HG02759 (cell line): ENCODE measurements at regions not wholly inside any gene's neighbourhood (a gene's known extent, or its start where the extent isn't known, plus 50 kb on each side); places are given as distances from the start of the nearest gene placed in this dataset.

Experiments used
- ATAC-seq: cut with Tn5 transposase; IDR thresholded peaks from one replicate; pipeline ENCODE4 v1.9.1; 2021; ENCODE audit warnings: mild to moderate bottlenecking, moderate library complexity; ENCODE audit not compliant: unreplicated experiment

GRCh38 chr2:19725392-19725791 lies 176.4 kb downstream of the TTC32 start:
- ATAC-seq: no peak

GRCh38 chr2:19723021-19723420 lies 178.8 kb downstream of the TTC32 start:
- ATAC-seq: no peak

- ATAC-seq: no peak
Measured at GRCh38 chr2:19722531-19722971, 179.2 kb downstream of the TTC32 start.

- no peak for ATAC-seq
Measured at GRCh38 chr2:19720306-19720705, 181.5 kb downstream of the TTC32 start.

GRCh38 chr2:19719540-19719939 lies 182.2 kb downstream of the TTC32 start:
- no peak for ATAC-seq

GRCh38 chr2:19717446-19717845 lies 184.3 kb downstream of the TTC32 start:
- ATAC-seq: no peak

GRCh38 chr2:19714926-19715325 lies 186.9 kb downstream of the TTC32 start:
- no peak for ATAC-seq

- ATAC-seq: no peak
Measured at GRCh38 chr2:19712850-19713249, 188.9 kb downstream of the TTC32 start.

GRCh38 chr2:19711470-19712372 lies 190.1 kb downstream of the TTC32 start:
- ATAC-seq: no peak

GRCh38 chr2:19710230-19710629 lies 191.6 kb downstream of the TTC32 start:
- no peak for ATAC-seq

- ATAC-seq: no peak
Measured at GRCh38 chr2:19709553-19709952, 192.2 kb downstream of the TTC32 start.

- ATAC-seq: no peak
Measured at GRCh38 chr2:19708776-19709175, 193.0 kb downstream of the TTC32 start.

- no peak for ATAC-seq
Measured at GRCh38 chr2:19706332-19706731, 195.5 kb downstream of the TTC32 start.

- ATAC-seq: no peak
Measured at GRCh38 chr2:19702267-19702666, 199.5 kb downstream of the TTC32 start.

GRCh38 chr2:19700861-19701585 lies 200.8 kb downstream of the TTC32 start:
- no peak for ATAC-seq

GRCh38 chr2:19697131-19697530 lies 204.7 kb downstream of the TTC32 start:
- no peak for ATAC-seq

GRCh38 chr2:19695706-19696105 lies 206.1 kb downstream of the TTC32 start:
- ATAC-seq: no peak

- no peak for ATAC-seq
Measured at GRCh38 chr2:19691892-19692291, 209.9 kb downstream of the TTC32 start.

- ATAC-seq: no peak
Measured at GRCh38 chr2:19690429-19690828, 211.4 kb downstream of the TTC32 start.

GRCh38 chr2:19689646-19690168 lies 212.1 kb downstream of the TTC32 start:
- ATAC-seq: no peak

GRCh38 chr2:19688059-19688458 lies 213.7 kb downstream of the TTC32 start:
- no peak for ATAC-seq
